HK-2 (cell line): ENCODE measurements at regions not wholly inside any gene's neighbourhood (a gene's known extent, or its start where the extent isn't known, plus 50 kb on each side); places are given as distances from the start of the nearest gene placed in this dataset.

Experiments used
- DNase-seq: peaks from one replicate; pipeline ENCODE4 v3.0.0-alpha.2; 2018; ENCODE audit not compliant: unreplicated experiment

GRCh38 chr3:44020143-44020542, 221.5 kb upstream of the TOPAZ1 start:
- DNase-seq, result no peak

DNA sequence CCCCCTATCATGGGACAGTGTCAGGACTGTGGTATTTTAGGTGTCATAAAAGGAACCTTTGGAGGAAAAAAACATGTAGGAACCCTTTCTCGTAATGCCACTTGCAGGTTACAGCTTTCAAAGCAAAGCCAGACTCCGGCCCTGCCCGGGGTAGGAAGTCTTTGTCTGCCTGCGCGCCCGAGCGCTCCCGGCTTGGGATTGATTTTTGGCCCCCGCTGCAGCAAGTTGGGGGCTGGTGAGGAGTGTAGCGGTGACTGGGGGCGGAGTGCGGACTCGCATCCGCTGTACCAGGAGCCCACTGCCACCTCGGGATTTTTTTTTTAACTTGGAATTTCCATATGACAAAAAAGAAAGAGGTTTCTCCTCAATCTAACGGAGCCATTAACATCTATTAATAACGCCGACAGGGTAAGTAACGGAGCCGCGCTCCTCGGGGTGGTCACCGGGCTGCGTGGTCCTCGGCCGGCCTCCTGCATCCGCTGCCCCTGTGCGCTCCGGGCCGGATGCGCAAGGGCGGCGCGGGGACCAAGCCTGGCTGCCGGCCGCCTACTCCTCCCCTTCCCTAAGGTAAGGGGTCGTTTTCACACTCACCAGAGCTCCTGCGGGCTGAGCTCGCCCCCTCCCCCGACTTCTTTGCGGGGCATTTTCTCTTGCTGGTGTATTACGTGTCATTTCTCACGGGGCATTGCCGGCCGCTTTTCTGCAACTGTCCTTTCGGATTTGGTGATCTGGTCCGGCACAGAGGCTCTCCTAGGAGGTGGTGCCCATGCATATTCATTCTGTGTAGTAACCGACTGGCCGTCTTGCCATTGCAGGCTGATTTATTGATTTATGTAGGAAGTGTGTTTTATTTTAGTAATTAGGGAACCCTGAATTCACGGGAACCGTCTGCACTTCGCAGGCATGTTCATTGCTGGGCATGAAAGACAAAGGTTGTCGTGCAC, 219.8 kb upstream of the TOPAZ1 start:
- no peak for DNase-seq

DNA sequence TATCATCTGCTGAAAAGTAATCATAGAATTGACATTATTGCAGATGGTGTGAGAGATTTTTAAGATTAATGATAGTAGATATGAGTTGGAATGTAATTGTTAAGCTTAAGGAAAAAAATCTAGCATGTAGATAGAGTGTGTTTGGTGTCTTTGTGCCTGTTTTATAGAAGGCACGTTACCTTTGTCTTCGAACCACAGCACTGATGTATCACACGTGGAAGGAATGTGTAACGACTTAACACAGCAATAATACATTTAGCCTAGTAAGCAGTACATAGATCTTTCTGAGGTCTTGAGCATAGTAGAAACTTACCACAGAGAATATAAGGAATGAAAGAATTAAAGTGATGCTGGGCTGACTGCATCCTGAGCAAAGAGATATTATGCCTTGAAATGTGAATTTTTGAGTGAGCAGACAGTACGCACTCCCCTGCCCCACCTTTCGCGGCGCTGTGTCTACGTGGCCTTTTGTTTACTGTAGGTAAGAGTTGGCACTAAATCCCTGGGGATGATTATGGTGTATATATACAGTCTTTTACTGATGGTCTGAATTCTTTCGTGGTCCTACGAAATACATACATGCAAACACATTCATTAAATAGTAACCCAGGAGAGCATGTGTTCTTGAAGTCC, 217.6 kb upstream of the TOPAZ1 start:
- DNase-seq, result no peak

DNA sequence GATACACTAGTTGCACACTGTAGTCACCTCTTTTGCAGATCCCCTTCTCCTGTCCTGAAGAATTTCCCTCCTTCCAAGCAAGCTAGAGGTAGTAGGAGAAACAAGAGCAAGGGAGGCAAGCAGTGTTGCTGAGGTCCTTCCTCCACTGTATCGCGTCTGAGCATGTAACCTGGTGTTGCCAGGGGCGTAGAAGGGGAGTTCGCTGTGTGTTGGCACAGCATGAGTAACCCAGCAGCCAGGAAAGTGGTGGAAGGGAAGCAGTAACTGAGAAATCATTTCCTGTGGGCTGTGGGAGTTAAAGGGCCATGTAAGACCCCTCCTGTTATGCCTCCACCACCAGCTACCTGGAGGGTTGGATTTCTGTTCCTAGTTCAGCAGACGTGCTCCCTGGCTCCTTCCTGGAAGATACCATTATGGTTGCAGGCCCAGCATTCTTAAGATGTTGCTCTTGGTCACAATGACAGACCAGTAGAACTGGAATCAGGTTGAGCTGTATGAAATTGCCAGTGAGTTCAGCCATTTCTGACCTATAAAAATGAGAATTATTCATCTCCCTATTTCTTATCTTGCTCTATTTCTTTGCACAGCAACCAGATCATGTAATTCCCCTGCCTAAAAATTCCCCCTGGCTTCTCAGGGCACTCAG, 215.3 kb upstream of the TOPAZ1 start:
- no peak for DNase-seq

DNA sequence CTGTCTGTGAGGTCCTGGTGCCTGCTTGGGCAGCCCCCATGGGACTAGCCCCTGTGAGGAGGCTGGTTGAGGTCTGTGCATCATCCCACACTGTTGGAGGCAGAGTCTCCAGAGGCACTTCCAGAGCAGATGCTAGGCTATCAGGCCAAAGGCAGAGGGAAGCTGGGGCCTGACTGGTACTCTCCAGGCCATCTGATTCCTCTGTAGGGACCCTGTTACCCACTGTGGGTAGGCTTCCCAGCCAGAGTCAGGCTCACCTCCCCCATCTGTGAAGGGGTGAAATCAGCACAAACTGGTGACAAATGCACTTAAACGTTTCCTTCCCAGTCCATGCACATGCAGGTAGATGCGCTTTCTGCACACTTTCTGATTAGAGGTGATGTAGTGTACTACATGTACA, 212.6 kb upstream of the TOPAZ1 start:
- no peak for DNase-seq

GRCh38 chr3:44030285-44030684, 211.4 kb upstream of the TOPAZ1 start:
- no peak for DNase-seq

- no peak for DNase-seq
Measured at GRCh38 chr3:44030687-44031305, 210.9 kb upstream of the TOPAZ1 start.

GRCh38 chr3:44031387-44032380, 210.0 kb upstream of the TOPAZ1 start:
- DNase-seq, result no peak

DNA sequence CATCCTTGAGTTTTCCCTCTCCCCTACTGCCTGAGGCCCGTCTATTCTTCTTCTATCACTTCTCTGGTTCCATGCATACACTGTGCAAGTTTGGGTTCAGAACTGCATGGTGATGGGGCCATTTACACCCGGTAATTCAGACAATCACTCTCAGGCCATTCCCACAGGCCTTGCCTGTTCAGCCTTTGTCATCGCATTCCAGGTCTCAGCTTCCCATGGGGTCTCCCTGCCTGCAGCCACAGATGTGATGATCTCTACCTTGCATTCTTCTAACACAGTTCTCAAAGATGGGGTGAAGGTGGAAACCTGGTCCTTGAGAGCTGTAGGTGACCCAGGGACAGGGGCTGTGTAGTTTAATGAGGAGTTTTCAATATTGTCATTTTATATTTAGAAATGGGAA, 209.2 kb upstream of the TOPAZ1 start:
- no peak for DNase-seq

- no peak for DNase-seq
Measured at GRCh38 chr3:44033123-44033522, 208.6 kb upstream of the TOPAZ1 start.

GRCh38 chr3:44036850-44037249, 204.8 kb upstream of the TOPAZ1 start:
- no peak for DNase-seq

DNA sequence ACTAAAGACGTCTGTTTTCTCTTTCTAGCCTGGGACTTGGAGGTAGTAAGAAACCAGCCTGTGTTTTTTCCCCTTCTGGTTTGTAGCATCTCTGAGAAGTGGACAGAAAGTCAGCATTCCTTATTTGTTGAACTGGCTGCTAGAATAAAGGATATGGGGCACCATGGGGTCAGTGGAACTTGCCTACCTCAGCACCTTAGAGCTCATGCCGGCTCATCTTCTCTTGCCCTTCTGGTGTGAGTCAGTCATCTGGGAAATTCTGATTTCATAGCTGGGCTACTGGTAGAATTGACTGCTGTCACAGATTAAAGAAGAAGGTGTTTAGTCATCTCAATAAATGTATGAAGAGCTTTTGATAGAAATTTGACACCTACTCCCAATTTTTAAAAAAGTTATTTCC, 202.7 kb upstream of the TOPAZ1 start:
- DNase-seq, result no peak

GRCh38 chr3:44041726-44042125, 200.0 kb upstream of the TOPAZ1 start:
- no peak for DNase-seq

- no peak for DNase-seq
Measured at GRCh38 chr3:44042772-44043171, 198.9 kb upstream of the TOPAZ1 start.

DNA sequence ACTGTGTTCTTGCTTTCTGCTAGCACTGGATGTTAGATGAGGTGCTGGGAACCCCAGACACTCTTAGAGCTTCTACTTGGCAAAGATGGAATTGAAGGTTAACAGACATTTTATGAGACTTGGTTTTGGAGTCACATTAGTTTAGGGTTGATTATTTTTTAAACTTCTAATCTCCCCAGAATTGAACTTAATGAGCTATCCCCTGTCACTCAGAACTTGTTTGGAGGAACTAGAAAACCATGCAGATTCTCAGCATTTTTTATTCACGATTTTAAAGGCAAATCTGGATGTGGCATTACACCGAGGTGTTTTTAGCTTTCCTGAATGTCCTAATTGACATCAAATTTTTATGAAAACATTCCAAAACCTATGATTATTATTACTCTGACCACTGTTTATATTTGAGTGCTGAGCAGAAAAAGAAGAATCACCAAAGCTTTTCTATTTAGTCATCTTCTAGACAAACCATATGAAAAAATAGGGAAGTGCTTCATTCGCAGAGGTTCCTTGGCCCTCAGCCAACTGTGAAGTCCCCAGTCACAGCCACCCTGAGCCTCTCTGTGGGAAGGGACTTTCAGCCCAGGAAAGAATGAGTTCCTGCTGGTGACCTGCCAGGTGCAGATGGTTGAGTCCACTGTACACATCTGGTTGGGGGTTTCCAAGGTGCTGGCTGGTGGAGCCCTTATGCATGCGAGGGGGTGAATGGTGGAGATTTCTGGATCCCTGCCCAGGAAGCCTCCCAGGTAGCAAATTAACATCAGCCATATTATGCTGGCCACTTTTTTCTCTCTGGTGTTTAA, 196.0 kb upstream of the TOPAZ1 start:
- peak; percentile 36 for DNase-seq

GRCh38 chr3:44047796-44048195, 193.9 kb upstream of the TOPAZ1 start:
- DNase-seq, result no peak

GRCh38 chr3:44048196-44048924, 193.3 kb upstream of the TOPAZ1 start:
- DNase-seq, result no peak

DNA sequence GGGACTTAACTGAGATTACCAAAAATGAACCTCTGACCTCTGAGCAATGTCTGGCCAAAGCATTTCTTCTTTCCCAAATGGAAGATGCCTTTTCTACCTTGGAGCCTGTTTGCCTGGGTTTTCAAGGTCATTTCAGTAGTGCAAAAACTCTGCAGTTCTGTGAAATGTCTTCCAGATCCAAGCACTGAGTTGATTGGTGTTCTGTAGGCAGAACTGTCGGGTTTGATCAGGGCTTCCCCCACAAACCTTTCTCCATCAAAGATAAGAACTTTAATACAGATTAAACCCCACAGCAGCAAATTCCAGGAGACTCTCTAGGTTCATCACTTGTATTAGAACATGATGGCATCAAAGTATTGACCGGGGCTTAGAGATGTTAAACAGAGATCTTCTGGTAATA, 192.7 kb upstream of the TOPAZ1 start:
- DNase-seq, result no peak

- DNase-seq, result no peak
Measured at GRCh38 chr3:44050101-44050500, 191.6 kb upstream of the TOPAZ1 start.

- no peak for DNase-seq
Measured at GRCh38 chr3:44050867-44051266, 190.8 kb upstream of the TOPAZ1 start.
